ENCODE measurements at regions not wholly inside any gene's neighbourhood (a gene's known extent, or its start where the extent isn't known, plus 50 kb on each side); places are given as distances from the start of the nearest gene placed in this dataset.
A peak's percentile ranks its signal among the peaks of the same experiment; 100 is the strongest.
"Not testable (repeated sequence)": the region's sequence is repeated elsewhere in the genome, so short reads cannot be mapped to it uniquely, and the experiment has no call there.

DNA sequence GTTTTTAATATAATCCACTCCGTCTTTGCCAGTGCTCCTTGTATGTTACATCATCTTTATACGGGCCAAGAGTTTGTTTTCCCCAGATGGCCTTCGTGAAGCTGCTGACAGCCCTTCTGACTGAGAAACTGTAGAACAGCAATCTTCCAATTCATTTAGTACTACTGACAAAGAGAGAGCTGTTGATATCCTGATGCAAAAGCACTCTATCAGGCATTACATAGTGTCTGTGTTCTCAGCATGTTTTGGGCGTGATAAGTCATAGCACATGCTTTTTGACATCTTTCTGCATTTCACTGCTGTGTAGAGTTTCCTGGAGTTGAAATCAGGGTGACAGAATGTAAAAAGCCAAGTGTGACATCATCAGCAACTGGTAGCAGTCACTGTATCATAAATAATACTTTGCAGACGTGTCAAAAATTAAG is 746.3 kb upstream of the FAM241A start:
- no peak for DNase-seq (ENCODE audit: low read depth, low spot score)

DNA sequence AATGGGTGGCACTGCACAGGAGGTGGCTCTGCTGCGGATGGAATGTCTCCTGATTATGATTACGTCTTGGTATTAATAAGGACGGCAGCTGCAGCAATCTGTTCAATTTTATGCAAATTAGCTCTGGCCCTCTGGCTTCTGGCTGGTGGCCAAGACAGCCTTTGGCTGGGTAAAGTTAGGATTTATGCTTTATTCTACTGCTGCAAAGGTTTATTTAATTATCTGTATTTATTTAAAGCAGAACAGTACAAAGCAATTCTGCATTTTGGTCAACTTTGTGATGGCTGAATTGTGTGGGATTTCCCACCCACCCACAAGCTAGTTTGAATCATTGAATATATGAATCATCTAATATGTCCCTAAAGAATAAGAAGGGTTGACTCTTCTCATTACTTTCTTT is 745.6 kb upstream of the FAM241A start:
- no peak for DNase-seq (ENCODE audit: low read depth, low spot score)

DNA sequence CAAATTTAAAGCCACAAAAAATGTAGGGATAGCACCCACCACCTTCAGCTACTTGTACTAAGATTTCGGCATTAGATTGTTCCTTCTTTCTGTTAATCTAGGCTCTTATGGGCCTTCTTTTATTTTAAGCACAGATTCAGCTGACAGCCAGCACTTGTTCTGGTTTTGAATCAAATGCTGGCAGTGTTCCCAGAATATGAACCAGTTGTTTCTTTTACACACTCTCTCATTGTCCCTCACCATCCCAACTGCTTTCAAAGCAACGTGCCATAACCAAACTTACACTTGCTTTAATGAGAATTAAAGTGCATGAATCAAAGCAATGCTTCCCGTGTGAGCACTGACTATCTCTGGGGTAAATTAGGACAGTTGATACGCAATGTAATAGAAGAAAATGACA is 744.5 kb upstream of the FAM241A start:
- no peak for DNase-seq (ENCODE audit: low read depth, low spot score)

DNA sequence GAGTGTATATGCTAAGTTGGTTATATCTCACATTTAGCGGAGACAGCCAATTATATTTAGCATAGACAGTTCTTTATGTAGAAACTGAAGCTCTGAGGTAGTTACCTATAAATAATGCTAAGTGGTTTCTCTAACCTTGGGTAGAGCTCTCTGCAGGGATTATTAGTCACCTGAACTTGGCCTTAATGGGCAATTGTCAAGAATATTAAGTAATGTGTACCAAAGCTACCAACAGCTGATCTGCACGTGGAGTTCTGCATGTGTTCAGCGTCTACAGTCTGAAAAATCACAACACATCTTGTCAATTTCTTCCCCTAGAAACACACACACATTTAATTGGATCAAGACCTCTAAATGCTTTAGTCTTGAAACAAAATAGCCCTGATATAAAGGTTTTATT is 740.6 kb upstream of the FAM241A start:
- DNase-seq (ENCODE audit: low read depth, low spot score) = no peak

DNA sequence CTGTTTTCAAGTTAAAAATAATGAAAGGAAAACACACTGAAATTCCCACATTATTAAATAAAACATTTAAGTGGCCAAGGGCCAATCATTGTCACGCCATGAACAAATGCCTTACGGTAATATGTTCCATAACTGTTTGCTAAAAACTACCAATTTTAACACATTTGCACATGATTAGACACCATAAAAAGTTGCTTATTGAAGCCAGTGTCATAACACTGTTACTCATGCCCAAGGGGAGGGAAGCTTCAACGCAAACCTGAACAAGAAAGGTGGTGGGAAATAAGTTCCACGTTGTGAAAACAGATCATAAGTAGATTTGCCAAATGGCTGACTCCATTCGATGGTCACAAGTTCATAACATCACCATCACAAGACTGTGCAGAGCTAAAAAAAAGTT is 739.3 kb upstream of the FAM241A start:
- DNase-seq (ENCODE audit: low read depth, low spot score) = no peak

DNA sequence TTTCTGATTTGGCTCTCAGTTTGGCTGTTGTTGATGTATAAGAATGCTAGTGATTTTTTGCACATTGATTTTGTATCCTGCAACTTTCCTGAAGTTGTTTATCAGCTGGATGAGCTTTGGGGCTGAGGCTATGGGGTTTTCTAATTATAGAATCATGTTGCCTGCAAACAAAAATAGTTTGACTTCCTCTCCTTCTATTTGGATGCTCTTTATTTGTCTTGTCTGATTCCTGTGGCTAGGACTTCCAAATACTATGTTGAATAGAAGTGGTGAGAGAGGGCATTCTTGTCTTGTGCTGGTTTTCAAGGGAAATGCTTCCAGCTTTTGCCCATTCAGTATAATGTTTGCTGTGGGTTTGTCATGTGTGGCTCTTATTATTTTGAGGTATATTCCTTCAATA is 734.7 kb upstream of the FAM241A start:
- no peak for DNase-seq (ENCODE audit: low read depth, low spot score)

DNA sequence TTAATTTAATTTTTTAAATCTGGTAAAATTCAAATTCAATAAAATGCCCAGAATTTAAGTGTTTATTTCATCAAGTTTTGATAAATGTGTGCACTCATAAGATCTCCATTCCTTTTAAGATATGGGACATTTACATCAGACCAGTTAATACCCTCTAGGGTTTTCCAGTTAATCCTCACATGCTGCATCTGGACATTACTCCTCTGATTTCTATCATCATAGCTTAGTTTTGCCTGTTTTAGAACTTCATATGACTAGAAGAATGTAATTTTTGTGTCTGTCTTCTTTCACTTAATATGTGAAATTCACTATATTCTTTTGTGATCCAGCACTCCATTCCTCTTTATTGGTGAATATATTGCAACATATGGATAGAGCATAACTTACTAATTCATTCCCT is 727.7 kb upstream of the FAM241A start:
- no peak for DNase-seq (ENCODE audit: low read depth, low spot score)

DNA sequence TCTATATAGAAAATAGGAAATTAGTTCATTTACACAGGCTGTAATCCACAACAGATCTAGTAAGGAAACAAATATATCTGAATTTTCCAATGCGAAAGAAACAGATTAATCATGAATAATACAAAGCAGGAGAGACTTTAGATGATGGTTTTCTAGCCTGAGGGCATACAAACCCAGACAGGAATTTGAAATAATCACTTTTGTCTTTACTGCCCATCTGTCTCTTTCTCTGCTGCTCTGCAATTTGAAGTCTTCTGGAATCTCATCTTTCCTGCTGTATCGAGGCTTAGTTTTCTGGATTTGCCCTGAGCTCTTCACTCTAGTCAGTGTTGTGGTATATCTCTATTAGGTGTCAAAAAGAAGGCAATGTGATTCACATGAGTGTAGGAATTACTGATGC is 711.8 kb upstream of the FAM241A start:
- no peak for DNase-seq (ENCODE audit: low read depth, low spot score)

DNA sequence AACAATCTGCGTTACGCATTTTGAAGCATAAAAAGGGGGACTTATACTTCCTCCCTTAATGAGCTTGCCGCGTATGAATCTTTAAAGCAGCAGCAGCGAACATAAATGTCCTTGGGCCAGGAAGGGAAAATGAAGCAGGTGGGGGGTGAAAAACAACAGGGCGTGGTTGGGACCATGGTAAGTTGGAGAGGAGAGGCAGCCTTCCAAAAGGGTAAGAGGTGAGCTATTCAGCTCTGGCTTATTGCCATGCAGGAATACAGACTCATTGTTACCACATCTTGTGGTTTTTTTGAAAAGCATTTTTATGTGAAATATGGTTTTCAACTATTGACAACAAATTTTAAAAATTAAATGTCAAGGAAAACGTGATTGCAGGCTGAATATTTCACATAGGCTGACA is 710.7 kb upstream of the FAM241A start:
- no peak for DNase-seq (ENCODE audit: low read depth, low spot score)

DNA sequence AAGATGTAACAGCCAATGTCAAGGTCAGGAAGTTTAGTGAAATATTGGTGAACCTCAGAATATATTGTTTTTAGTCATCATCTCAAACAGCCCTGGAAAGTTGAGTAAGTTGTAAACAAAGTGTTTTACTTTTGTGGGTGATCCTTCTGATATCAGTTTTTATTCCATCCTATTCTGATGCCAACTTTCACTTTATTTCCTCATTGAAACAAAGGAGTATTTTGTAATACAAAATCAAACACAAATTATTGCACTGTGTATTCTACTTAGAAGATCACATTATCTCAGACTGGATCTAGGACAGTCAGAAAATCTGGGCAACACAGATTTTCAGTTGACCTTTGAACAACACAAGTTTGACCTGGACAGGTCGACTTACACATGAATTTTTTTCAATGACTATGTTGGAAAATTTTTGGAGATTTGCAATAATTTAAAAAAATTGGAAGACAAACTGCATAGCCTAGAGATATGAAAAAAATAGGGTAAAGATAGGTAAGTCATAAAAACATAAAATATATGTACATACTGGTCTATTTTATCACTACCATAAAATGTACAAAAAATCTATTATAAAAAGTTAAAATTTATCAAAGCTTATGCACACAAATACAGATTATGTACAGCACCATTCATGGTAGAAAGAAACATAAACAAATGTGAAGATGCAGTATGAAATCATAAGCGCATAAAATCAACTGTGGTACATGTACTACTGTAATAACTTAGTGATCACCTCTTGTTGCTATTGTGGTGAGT is 709.1 kb upstream of the FAM241A start:
- DNase-seq (ENCODE audit: low read depth, low spot score) = no peak

DNA sequence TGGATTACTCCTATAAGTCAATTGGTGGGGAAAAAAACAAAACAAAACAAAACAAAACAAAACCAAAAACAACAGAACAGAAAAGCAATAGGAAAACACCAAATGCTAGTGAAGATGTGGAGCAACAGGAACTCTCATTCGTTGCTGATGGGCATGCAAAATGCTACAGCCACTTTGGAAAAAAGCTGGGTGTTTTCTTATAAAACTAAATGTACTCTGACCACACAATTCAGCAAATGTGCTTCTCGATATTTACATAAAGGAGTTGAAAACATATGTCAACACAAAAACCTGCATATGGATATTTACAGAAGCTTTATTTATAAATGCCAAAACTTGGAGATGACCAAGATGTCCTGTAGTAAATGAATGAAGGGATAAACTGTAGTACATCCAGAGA is 703.6 kb upstream of the FAM241A start:
- no peak for DNase-seq (ENCODE audit: low read depth, low spot score)

DNA sequence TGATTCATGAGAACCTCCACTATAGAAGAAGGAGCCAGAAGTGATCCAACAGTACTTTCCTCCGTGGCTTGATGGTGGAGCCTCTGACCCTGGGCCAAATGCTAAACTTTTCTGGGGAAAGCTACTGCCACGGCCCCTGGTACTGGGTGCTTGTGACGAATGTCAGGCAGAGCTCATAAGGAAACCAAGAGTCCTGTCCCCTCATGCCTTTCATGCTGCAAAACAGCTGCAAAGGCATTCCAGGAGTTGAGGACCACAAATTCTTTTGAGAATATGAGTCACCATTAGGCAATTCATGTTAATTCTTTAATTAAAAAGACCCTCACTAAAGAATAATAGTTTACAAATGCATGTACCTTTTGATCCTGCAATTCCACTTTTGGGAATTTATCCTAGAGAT is 700.4 kb upstream of the FAM241A start:
- DNase-seq (ENCODE audit: low read depth, low spot score) = not testable (repeated sequence)

DNA sequence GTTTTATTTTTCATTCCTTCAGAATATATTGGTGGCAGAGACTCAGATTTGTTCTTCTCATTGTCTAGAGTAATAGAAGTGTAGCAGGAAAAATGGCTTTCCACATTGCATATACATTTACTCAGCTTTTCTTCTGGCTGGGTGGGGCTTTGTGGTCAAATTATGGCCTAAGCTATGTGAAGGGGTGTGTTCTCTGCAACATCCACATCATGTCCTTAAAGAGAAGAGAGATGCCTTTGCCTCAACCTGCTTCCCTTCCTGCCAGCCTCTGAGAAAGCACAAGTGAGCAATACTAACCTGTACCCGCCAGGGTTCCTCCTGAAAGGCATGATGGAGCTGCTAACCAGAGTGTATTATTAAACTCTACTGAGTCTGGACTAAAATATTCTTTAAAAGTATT is 695.6 kb upstream of the FAM241A start:
- DNase-seq (ENCODE audit: low read depth, low spot score) = no peak

DNA sequence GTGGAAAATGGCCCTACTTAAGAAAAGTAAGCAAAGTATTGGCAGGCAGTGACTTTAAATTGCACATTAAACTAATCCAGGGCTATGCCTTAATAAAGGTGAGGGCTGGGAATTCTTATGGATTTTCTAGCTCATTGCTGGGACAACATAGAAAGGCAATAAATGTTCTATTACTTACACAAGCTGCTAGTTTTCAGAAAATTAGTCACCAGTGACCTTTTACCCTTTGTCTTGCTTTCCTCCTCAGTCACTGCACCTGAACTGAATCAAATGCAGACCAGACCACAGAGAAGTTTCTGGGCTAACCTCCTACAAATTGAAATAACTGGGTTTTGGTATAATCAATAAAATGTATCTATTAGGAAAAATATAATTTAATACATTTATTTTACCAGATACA is 694.4 kb upstream of the FAM241A start:
- DNase-seq (ENCODE audit: low read depth, low spot score) = no peak

DNA sequence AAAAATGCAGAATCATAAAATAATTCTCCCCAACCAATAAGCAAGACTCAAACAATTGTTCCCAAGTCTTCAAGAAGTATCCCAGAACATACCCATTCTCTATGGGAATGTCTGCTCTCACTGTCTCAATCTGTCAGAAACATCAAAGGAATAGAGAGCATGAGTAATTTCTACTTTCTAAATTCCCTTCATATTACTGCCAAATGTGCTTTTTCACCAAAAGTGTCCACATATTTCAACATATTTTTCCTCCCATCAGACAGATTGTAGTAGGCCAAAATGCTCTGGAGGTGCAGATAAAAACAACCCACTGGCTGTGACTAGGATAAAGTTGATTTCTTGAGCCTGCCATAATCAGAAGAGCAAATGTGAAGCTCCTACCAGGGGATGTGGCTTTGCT is 692.0 kb upstream of the FAM241A start:
- DNase-seq (ENCODE audit: low read depth, low spot score) = no peak

DNA sequence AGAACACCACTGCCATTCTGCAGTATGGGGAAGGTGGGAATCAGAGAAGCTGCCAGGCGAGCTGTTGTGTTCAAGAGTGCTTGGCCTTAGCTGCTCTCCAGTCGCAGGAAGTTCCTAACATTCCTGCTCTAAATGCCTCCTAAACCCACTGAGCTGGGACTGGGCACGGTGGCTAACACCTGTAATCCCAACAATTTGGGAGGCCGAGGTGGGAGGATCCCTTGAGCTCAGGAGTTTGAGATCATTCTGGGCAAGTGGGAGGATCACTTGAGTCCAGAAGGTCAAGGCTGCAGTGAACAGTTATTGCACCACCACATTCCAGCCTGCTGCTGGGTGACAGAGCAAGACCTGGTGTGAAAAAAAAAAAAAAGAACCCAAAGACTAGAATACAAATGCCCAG is 690.3 kb upstream of the FAM241A start:
- DNase-seq (ENCODE audit: low read depth, low spot score) = peak; percentile 5

DNA sequence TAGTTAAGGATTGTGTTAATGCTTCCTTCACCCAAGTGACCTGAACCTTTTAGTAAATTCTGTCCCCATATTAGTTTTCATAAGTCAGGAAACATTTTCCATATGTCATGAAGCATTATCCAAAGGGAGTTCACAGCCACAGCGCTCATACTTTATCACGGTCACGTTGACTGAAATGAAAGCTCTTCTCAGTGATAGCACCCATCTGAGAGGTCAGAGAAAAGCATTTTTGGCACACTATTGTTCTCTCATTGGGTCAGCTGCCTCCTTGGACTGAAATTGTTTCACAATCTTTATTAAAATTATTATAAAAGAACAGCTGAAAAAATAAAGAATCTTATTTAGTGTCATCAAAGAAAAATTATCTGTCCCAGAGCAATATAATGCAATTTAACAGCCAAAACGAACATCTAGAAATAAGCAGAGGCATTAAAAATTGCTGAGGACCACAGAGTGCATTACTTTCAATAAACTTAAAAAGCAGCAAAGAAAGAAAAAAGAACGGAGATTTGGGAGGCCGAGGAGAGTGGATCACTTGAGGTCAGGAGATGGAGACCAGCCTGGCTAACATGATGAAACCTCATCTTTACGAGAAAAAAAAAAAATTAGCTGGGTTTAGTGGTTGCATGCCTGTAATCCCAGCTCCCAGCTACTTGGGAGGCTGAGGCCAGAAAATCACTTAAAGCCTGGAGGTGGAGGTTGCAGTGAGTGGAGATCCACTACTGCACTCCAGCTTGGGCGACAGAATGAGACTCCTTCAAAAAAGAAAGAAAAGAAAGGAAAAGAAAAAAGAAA is 680.8 kb upstream of the FAM241A start:
- no peak for DNase-seq (ENCODE audit: low read depth, low spot score)

DNA sequence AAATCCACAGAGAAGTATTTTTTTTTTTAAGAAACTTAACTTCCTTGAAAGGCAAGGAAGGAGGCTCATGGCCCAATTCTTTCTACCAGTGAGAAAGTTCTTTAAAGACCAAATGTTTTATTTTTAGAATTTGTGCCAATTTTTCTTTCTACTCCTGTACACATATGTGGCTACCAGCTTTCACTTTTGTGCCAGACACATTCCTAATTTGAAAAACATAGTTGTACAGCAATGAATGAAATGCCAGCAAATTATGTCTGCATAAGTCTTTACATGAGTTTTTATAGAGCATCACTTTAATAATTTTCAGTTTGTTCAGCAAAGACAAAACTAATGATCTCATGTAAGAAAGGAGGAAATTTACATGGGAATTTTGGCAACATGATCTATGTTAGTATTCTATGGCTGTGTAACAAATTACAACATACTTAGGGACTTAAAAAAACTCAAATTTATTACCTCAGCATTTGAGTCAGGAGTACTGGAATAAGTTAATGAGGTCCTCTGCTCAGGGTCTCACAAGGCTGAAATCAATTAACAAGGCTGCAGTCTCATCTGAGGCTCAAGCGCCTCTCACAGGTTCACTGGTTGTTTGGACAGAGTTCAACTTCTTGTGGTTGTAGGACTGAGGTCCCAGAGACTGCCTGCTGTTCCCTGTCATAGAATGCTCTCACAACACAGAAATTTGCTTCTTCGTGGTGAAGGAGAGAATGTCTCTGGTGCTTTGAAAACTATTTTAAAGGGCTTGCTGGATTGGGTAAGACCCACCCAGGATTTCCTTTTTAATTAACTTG is 678.2 kb upstream of the FAM241A start:
- DNase-seq (ENCODE audit: low read depth, low spot score) = no peak

DNA sequence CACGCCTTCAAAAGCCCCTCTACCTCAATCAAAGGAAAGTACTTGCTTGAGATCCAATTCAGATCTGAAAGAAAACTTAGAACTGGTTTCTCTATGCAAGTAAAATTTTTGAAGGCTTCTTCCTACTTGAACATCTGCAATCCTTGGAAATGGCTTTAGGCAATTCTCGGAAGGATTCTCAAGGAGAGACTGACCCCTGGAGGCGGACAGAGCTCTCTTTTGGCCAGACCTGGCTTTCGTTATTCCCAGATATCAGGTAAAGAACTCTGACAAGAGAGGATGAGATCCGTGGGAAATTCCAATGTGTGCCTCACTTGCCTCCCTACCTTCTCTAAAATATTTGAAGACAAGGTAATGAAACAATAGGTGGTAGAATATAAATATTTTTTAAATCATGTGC is 670.3 kb upstream of the FAM241A start:
- peak; percentile 76 for DNase-seq (ENCODE audit: low read depth, low spot score)

DNA sequence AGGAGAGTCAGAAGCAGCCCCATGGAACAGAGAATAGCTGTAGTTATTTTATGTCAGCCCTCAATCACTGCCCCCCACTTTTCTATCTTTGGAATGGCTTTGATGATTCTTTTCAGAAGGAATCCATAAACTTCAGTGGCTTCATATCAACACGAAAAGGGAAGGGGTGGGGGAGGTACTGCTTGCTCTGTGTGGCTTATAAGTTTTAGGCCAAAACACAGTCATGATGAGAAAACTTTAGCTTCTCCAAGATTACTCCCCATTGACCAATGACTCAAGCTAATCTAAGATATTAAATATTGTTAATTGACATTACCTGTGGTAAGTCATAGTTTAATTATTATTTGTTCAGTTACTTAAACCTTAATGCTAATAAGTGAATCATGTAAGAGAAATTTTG is 669.6 kb upstream of the FAM241A start:
- no peak for DNase-seq (ENCODE audit: low read depth, low spot score)

DNA sequence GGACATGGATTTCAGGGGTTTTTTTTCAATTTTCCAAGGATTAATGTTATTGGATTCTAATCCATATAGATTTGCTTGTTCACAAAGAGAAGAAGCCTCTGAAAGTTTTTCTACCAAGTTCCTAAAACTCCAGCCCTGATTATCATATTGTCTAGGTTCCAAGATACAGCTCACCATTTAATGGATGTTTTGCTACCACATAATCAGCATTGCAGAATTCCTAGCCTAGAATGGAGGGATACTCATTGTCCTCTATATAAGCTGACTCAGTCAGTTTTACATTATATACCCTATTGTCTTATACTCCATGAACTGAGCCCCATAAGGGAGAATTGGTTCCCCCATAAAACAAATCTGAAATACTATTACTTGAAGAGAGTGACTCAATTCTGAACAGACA is 664.7 kb upstream of the FAM241A start:
- DNase-seq (ENCODE audit: low read depth, low spot score) = no peak

DNA sequence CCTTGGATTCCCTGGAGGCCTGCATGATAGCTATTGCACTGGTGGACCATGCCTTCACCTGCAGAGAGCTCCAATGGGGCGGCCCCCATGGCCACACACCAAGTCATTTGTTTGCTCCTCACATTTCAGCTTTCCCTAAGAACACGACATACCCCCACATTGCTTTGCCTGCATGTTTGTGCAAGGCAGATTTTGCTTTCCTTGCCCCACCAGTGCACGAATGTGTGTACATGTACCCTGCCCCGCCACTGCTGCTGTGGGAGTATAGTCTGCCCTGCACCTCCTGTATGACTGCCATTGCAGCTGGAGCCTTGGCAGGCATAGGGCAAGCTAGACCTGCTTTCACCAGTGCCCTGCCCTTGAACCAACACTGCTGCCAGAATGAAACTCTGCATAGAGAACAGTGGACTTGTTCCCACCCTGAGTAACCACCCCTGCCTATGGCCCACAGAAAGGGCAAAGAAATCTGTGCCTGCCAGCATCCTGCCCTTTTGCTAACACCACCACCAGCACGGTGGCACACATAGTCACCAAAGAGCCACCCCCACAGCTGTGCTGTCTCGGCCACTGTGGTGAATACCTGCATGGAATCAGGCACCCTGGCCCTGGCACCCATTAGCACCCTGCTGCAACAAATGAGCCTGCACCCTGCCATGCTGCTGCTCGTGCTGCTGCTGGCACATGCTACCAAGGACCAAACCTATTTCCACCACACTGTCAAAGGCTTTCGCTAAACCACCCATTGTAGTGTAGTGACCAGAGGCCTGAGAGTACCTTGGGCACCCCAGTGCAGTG is 661.7 kb upstream of the FAM241A start:
- DNase-seq (ENCODE audit: low read depth, low spot score) = no peak
